GM10266 (cell line): ENCODE measurements at regions not wholly inside any gene's neighbourhood (a gene's known extent, or its start where the extent isn't known, plus 50 kb on each side); places are given as distances from the start of the nearest gene placed in this dataset.
"Not testable (repeated sequence)": the region's sequence is repeated elsewhere in the genome, so short reads cannot be mapped to it uniquely, and the experiment has no call there.

Experiments used
- DNase-seq: peaks from one replicate; pipeline ENCODE4 v3.0.0; 2012; ENCODE audit errors: extremely low spot score
- CTCF ChIP-seq: IDR thresholded peaks from 2 replicates; pipeline ENCODE4 v1.5.1; 2012; ENCODE audit warnings: mild to moderate bottlenecking, low read depth; ENCODE audit not compliant: control insufficient read depth, insufficient read depth; ENCODE audit errors: missing control alignments

- DNase-seq, result no peak
- TF ChIP-seq CTCF, result no peak
Measured at GRCh38 chr15:96470681-96471310, 140.3 kb downstream of the NR2F2 start.

GRCh38 chr15:96472681-96473080 lies 142.2 kb downstream of the NR2F2 start:
- no peak for DNase-seq
- TF ChIP-seq CTCF, result no peak

DNA sequence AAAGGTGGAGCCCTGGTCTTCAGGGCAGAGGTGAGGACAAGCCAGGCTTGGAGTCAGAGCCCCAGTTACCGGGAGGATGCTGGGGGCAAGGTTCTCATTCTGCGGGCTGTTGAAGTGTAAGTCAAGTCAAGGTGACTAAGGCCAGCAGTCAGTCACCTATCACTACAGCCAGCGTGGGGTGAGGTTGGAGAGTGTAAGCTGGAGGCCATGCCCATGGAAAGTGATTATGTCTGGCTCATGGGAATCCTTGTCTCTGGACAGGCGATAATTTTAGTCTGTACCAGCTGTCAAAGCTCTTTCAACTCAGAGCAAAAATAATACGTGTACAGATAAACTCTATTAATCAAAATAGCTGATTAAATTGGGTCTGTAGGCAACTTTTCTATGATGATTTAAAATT lies 143.1 kb downstream of the NR2F2 start:
- TF ChIP-seq CTCF, result no peak
- no peak for DNase-seq

GRCh38 chr15:96474231-96474664 lies 143.7 kb downstream of the NR2F2 start:
- DNase-seq, result no peak
- TF ChIP-seq CTCF, result no peak

- no peak for DNase-seq
- no peak for TF ChIP-seq CTCF
Measured at GRCh38 chr15:96477227-96477626, 146.7 kb downstream of the NR2F2 start.

DNA sequence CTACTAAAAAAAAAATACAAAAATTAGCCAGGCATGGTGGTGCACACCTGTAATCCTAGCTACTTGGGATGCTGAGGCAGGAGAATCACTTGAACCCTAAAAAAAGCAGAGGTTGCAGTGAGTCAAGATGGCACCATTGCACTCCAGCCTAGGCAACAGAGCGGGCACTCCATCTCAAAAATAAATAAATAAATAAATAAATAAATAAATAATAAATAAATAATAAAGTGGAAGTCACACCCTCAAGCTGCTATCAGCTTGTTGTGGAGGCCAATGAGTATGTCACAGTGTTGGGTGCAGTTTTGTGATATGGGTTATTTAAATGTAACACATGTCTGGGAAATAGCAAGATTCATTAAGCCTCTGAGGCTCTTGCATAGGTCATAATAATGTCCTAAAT lies 153.9 kb downstream of the NR2F2 start:
- not testable (repeated sequence) for DNase-seq

- no peak for DNase-seq
- TF ChIP-seq CTCF, result no peak
Measured at GRCh38 chr15:96484830-96485229, 154.3 kb downstream of the NR2F2 start.

GRCh38 chr15:96487245-96487644 lies 156.7 kb downstream of the NR2F2 start:
- TF ChIP-seq CTCF, result no peak
- DNase-seq, result no peak

- DNase-seq, result not testable (repeated sequence)
Measured at GRCh38 chr15:96491066-96491699, 160.7 kb downstream of the NR2F2 start.

- not testable (repeated sequence) for DNase-seq
Measured at GRCh38 chr15:96491700-96492644, 161.5 kb downstream of the NR2F2 start.
